ENCODE measurements at regions not wholly inside any gene's neighbourhood (a gene's known extent, or its start where the extent isn't known, plus 50 kb on each side); places are given as distances from the start of the nearest gene placed in this dataset.
"Not testable (repeated sequence)": the region's sequence is repeated elsewhere in the genome, so short reads cannot be mapped to it uniquely, and the experiment has no call there.

DNA sequence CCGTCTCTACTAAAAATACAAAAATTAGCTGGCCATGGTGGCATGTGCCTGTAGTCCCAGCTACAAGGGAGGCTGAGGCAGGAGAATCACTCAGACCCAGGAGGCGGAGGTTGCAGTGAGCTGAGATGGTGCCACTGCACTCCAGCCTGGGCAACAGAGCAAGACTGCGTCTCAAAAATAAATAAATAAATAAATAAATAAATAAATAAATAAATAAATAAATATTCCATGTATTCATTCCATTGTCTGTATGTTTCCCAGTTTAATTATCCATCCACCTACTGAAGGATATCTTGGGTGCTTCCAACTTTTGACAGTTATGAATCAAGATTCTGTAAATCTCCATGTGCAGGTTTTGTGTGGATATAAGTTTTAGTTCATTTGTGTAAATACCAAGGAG is 397.4 kb upstream of the SLC35B3 start:
- not testable (repeated sequence) for TF ChIP-seq EZH2 (IDR thresholded peaks at IDR 0.05; ENCODE audit: insufficient read depth, low read length)
- TF ChIP-seq, protein P1, sequence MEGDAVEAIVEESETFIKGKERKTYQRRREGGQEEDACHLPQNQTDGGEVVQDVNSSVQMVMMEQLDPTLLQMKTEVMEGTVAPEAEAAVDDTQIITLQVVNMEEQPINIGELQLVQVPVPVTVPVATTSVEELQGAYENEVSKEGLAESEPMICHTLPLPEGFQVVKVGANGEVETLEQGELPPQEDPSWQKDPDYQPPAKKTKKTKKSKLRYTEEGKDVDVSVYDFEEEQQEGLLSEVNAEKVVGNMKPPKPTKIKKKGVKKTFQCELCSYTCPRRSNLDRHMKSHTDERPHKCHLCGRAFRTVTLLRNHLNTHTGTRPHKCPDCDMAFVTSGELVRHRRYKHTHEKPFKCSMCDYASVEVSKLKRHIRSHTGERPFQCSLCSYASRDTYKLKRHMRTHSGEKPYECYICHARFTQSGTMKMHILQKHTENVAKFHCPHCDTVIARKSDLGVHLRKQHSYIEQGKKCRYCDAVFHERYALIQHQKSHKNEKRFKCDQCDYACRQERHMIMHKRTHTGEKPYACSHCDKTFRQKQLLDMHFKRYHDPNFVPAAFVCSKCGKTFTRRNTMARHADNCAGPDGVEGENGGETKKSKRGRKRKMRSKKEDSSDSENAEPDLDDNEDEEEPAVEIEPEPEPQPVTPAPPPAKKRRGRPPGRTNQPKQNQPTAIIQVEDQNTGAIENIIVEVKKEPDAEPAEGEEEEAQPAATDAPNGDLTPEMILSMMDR (IDR thresholded peaks at IDR 0.05; ENCODE audit: insufficient read depth, low read depth, low read length) = not testable (repeated sequence)
